ENCODE measurements at regions not wholly inside any gene's neighbourhood (a gene's known extent, or its start where the extent isn't known, plus 50 kb on each side); places are given as distances from the start of the nearest gene placed in this dataset.

DNA sequence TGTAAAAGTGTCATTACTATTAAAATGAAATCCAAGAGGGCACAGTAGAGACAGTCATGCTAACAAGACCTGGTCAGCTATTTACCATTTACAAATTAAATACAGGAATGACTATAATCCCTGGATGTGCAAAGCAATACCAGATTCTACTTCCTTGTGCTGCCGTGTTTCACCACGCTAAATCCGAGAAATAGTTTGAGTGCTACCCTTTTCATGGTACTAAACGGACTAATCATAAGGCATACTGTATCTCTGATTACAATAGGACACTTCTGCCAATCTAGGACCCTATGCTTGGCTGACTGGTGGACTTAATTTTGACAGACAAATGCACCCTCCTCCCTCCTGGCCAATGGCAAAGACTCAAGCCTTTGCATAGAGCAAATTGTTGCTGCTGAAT is 63.0 kb upstream of the NR2F2 start:
- Mint-ChIP-seq H3K27ac (no peak overlapping the region), H3K36me3 (no peaks in the 10 kb centered on the region), H3K4me3 (no peak overlapping the region), H3K9me3 (no peaks in the 10 kb centered on the region), H3K27me3 (no peaks in the 10 kb centered on the region), H3K4me1 (no peaks in the 10 kb centered on the region)
- no peak for DNase-seq
- CTCF ChIA-PET: no interaction called here

GRCh38 chr15:96268442-96269204 is 61.9 kb upstream of the NR2F2 start:
- no peak for DNase-seq
- no peaks in the 10 kb centered on the region for H3K27me3 Mint-ChIP-seq
- H3K4me3 Mint-ChIP-seq: no peak overlapping the region
- no peaks in the 10 kb centered on the region for H3K4me1 Mint-ChIP-seq
- CTCF ChIA-PET: no interaction called here
- no peaks in the 10 kb centered on the region for H3K36me3 Mint-ChIP-seq
- H3K27ac Mint-ChIP-seq: no peak overlapping the region
- no peaks in the 10 kb centered on the region for H3K9me3 Mint-ChIP-seq

DNA sequence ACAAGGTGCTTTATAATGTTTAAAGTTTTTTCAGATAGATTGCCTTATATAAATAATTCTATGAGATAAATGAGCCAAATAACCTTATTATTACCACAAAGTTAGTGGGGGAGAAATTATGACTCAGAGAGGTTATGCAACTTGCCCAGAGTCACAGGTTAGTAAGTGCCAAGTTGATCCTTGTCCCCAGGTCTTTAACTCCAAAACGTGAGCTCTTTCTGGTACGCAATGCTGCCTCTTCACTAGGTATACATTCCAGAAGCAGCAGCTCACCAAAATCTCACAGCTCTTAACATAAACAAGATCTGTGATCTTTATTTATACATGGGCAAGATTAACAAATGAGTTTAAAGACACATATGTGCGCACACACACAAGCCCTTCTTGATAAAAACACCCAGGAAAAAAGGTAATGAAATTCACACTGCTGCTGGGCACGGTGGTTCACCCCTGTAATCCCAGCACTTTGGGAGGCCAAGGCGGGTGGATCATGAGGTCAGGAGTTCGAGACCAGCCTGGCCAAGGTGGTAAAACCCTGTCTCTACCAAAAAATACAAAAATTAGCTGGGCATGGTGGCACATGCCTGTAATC is 59.8 kb upstream of the NR2F2 start:
- H3K4me1 Mint-ChIP-seq: no peaks in the 10 kb centered on the region
- H3K27me3 Mint-ChIP-seq: no peaks in the 10 kb centered on the region
- CTCF ChIA-PET: no interaction called here
- H3K27ac Mint-ChIP-seq: no peak overlapping the region
- no peaks in the 10 kb centered on the region for H3K36me3 Mint-ChIP-seq
- DNase-seq: no peak
- no peak overlapping the region for H3K4me3 Mint-ChIP-seq
- H3K9me3 Mint-ChIP-seq: no peaks in the 10 kb centered on the region

DNA sequence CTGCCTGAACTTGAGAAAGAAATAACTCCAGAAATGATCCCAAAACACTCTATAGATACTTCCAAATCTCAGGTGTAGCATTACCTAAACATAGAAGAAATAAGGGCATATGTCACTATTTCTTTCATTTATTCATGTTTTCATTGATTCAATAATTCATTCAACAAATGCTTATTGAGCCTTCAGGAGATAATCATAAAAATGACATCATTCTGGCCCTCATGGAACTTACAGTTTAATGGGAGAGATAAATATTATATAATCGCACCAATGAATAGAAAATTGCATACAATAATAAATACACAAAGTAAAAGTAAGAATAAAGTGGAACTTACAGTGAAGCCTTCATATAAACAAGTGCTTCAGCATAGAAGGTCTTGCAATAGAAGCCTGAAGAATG is 58.1 kb upstream of the NR2F2 start:
- CTCF ChIA-PET: no interaction called here
- DNase-seq: no peak
- Mint-ChIP-seq H3K4me1 (no peaks in the 10 kb centered on the region), H3K27ac (no peak overlapping the region), H3K4me3 (no peak overlapping the region), H3K9me3 (no peaks in the 10 kb centered on the region), H3K27me3 (no peaks in the 10 kb centered on the region), H3K36me3 (no peaks in the 10 kb centered on the region)

DNA sequence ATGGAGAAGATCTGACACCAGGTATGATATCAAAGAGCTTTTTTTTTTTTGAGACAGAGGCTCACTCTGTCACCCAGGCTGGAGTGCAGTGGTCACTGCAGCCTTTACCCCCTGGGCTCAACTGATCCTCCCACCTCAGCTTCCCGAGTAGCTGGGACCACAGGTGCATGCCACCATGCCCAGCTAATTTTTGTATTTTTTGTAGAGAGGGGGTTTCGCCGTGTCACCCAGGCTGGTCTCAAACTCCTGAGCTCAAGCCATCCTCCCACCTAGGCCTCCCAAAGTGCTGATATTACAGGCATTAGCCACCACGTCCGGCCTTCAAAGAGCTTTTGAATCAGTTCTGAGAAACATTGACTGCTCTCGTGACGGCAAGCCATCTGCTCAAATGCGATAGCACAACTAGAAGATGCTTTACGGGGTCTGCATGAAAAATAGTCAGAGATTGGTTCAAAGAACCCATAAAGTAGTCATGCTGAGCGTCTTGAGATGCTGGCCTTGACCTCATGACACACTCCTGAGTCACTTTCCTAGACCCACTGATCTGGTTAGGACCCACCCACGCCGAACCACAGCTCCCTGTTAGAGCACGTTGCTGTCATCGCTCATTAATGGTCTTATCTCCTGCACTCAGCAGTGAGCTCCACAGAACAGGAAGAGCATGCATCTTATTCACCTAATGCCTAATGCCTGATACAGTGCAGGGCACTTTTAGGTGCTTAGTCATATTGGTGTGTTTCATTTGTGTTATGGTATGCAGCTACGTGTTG is 57.0 kb upstream of the NR2F2 start:
- no peaks in the 10 kb centered on the region for H3K9me3 Mint-ChIP-seq
- H3K36me3 Mint-ChIP-seq: no peaks in the 10 kb centered on the region
- H3K27me3 Mint-ChIP-seq: no peaks in the 10 kb centered on the region
- CTCF ChIA-PET: no interaction called here
- no peak overlapping the region for H3K27ac Mint-ChIP-seq
- no peak overlapping the region for H3K4me3 Mint-ChIP-seq
- no peak for DNase-seq
- no peaks in the 10 kb centered on the region for H3K4me1 Mint-ChIP-seq

- Mint-ChIP-seq H3K36me3 (no peaks in the 10 kb centered on the region), H3K27me3 (no peaks in the 10 kb centered on the region), H3K4me1 (no peaks in the 10 kb centered on the region), H3K27ac (no peak overlapping the region), H3K9me3 (no peaks in the 10 kb centered on the region), H3K4me3 (no peak overlapping the region)
- DNase-seq: no peak
- CTCF ChIA-PET: no interaction called here
Observed at GRCh38 chr15:96274087-96274440, 56.4 kb upstream of the NR2F2 start.

DNA sequence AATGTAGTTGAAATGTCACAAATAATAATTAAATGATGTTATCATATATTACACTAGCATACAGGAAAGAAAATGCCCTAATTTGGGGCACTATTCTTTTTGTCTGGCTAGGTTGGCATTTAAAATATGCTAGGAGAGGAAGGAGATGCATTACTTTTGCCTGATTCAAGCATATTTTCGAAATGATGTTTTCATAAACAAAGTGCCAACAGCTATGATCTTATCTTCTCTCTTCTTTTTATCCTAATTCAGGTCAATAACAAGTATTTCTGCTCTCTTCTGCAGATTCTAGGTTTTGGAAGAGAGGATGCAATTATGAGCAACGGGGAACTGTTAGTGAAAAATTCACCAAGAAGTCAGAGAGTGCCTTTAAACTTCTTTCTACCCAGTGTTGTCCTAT is 55.8 kb upstream of the NR2F2 start:
- CTCF ChIA-PET: no interaction called here
- Mint-ChIP-seq H3K4me3 (no peak overlapping the region), H3K4me1 (no peaks in the 10 kb centered on the region), H3K9me3 (no peaks in the 10 kb centered on the region), H3K27ac (no peak overlapping the region), H3K27me3 (no peaks in the 10 kb centered on the region), H3K36me3 (no peaks in the 10 kb centered on the region)
- no peak for DNase-seq

DNA sequence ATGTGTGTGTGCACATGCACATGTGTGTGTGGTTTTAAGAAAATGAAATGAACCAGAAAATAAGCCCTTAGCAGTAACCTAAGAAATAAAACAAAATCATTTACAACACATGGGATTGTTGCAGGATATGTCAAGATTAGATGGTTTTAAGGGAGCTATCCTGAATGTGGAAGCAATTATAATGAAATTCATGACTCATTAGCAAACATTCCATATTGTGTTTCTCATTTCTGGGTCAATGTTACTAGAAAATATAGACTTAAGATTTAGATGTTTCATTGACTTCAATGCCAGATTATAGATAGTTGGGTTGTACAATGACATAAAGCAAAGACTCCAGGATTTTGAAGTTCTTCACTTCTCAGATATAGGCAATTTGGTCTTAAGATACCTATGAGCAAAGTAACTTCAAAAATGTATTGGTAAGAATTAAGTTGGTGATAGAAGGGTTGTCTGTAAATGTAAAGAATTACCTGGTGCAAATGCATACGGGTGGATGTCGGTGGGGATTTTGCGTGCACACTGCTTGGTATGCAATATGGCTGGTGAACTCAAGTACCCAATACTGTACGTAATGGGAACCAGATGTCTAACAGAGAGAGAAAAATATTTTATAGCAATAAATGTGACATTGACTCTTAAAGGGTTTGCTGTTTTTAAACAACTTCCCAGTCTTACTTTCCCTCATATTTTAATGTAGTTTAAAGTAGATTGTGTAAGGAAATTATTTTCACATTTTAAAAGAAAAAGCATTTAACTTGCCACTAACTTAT is 53.9 kb upstream of the NR2F2 start:
- Mint-ChIP-seq H3K27ac (no peak overlapping the region), H3K4me3 (no peak overlapping the region), H3K9me3 (no peaks in the 10 kb centered on the region), H3K27me3 (no peaks in the 10 kb centered on the region), H3K36me3 (no peaks in the 10 kb centered on the region), H3K4me1 (no peaks in the 10 kb centered on the region)
- DNase-seq: no peak
- CTCF ChIA-PET: interaction anchor here (0.8 kb wide), 1 partner anchor 289 kb away, joined by 3 read pairs; no protein-coding TSS in a partner anchor
